HEK293 (cell line): ENCODE measurements at regions not wholly inside any gene's neighbourhood (a gene's known extent, or its start where the extent isn't known, plus 50 kb on each side); places are given as distances from the start of the nearest gene placed in this dataset.

Source experiments
- CTCF ChIA-PET: fragments of 350-600 bp; formaldehyde crosslinking; extraction: SDS; loops from one replicate; lab custom pipeline; 2021; ENCODE audit warnings: antibody characterized with exemption; lab: Yijun Ruan, JAX
- POLR2A ChIA-PET: fragments of 300-600 bp; formaldehyde crosslinking; extraction: SDS; loops from one replicate; lab custom pipeline; 2020; ENCODE audit warnings: antibody characterized with exemption, inconsistent platforms; lab: Yijun Ruan, JAX
- H3K27ac ChIP-seq: fragments of 200-500 bp; sonication (Bioruptor generic); 2 replicates; pipeline ENCODE4 v1.5.1; 2014; ENCODE audit warnings: low read depth, low read length, control low read depth, inconsistent platforms; ENCODE audit errors: extremely low read depth
- H3K36me3 ChIP-seq, 2 experiments: fragments of 200-500 bp in 1 of 2; sonication (Bioruptor generic) in 1 of 2; 1 replicate in 1 of 2; 2 replicates in 1 of 2; pipeline ENCODE4 v1.5.1; 2014 to 2017; ENCODE audit warnings: inconsistent platforms in 2 of 2, low read length in 2 of 2; ENCODE audit not compliant: control insufficient read depth in 2 of 2, insufficient read depth in 1 of 2
- H3K4me1 ChIP-seq: fragments of 200-500 bp; sonication (Bioruptor generic); 2 replicates; pipeline ENCODE4 v1.5.1; 2014; ENCODE audit warnings: mild to moderate bottlenecking, low read length, inconsistent platforms; ENCODE audit not compliant: control insufficient read depth, insufficient read depth
- H3K4me3 ChIP-seq: 2 replicates; pipeline ENCODE4 v1.5.1; 2011; ENCODE audit warnings: low read depth, mild to moderate bottlenecking, control low read depth, low read length, moderate library complexity
- H3K9me3 ChIP-seq: fragments of 200-500 bp; sonication (Bioruptor generic); 2 replicates; pipeline ENCODE4 v1.5.1; 2014; ENCODE audit warnings: low read depth, low read length, inconsistent platforms; ENCODE audit not compliant: control insufficient read depth, insufficient read depth
- BCL11B ChIP-seq: fragments of 450-650 bp; formaldehyde crosslinking; IDR thresholded peaks from 2 replicates; pipeline ENCODE4 v1.5.1; 2016; ENCODE audit warnings: low read depth, missing biosample characterization, missing genetic modification characterization
- BCL6B ChIP-seq: fragments of 450-650 bp; formaldehyde crosslinking; IDR thresholded peaks from 2 replicates; pipeline ENCODE4 v1.5.1; 2017; ENCODE audit warnings: missing biosample characterization, missing genetic modification characterization
- GLIS1 ChIP-seq: fragments of 450-650 bp; formaldehyde crosslinking; IDR thresholded peaks from 2 replicates; pipeline ENCODE4 v1.5.1; 2016; ENCODE audit warnings: missing biosample characterization, missing genetic modification characterization
- HIC1 ChIP-seq: fragments of 450-650 bp; formaldehyde crosslinking; IDR thresholded peaks from 2 replicates; pipeline ENCODE4 v1.5.1; 2016; ENCODE audit warnings: missing biosample characterization, missing genetic modification characterization
- HOXC10 ChIP-seq: sonication (generic); formaldehyde crosslinking; IDR thresholded peaks from 2 replicates; pipeline ENCODE4 v1.8.1; 2023; ENCODE audit warnings: mild to moderate bottlenecking, missing genetic modification reagents
- KLF9 ChIP-seq: fragments of 450-650 bp; formaldehyde crosslinking; IDR thresholded peaks from 2 replicates; pipeline ENCODE4 v1.5.1; 2016; ENCODE audit warnings: missing biosample characterization, missing genetic modification characterization, low read depth
- MEIS1 ChIP-seq: sonication (generic); formaldehyde crosslinking; IDR thresholded peaks from 2 replicates; pipeline ENCODE4 v1.8.1; 2022; ENCODE audit warnings: missing genetic modification reagents, mild to moderate bottlenecking, borderline replicate concordance
- SETDB1 ChIP-seq: IDR thresholded peaks from one replicate; pipeline ENCODE4 v1.6.1; 2017; ENCODE audit warnings: mild to moderate bottlenecking, low read length, moderate library complexity, mixed read lengths; ENCODE audit not compliant: insufficient read length
- YY1 ChIP-seq: fragments of 450-650 bp; formaldehyde crosslinking; IDR thresholded peaks from 2 replicates; pipeline ENCODE4 v1.5.1; 2018; ENCODE audit warnings: missing biosample characterization, missing genetic modification characterization
- ZBTB10 ChIP-seq: fragments of 450-650 bp; formaldehyde crosslinking; IDR thresholded peaks from 2 replicates; pipeline ENCODE4 v1.5.1; 2016; ENCODE audit warnings: missing biosample characterization, missing genetic modification characterization
- ZNF112 ChIP-seq: fragments of 450-650 bp; formaldehyde crosslinking; IDR thresholded peaks from 2 replicates; pipeline ENCODE4 v1.5.0; 2017; ENCODE audit warnings: missing biosample characterization, missing genetic modification characterization
- ZNF121 ChIP-seq: fragments of 450-650 bp; formaldehyde crosslinking; IDR thresholded peaks from 2 replicates; pipeline ENCODE4 v1.5.1; 2016; ENCODE audit warnings: missing biosample characterization, missing genetic modification characterization
- ZNF175 ChIP-seq: fragments of 450-650 bp; formaldehyde crosslinking; IDR thresholded peaks from 2 replicates; pipeline ENCODE4 v1.5.1; 2016; ENCODE audit warnings: missing biosample characterization, missing genetic modification characterization
- ZNF223 ChIP-seq: fragments of 450-650 bp; formaldehyde crosslinking; IDR thresholded peaks from 2 replicates; pipeline ENCODE4 v1.5.1; 2016; ENCODE audit warnings: missing biosample characterization, missing genetic modification characterization
- ZNF248 ChIP-seq: fragments of 450-650 bp; formaldehyde crosslinking; IDR thresholded peaks from 2 replicates; pipeline ENCODE4 v1.5.1; 2017; ENCODE audit warnings: missing biosample characterization, missing genetic modification characterization
- ZNF26 ChIP-seq: fragments of 450-650 bp; formaldehyde crosslinking; IDR thresholded peaks from 2 replicates; pipeline ENCODE4 v1.5.1; 2016; ENCODE audit warnings: missing biosample characterization, missing genetic modification characterization
- ZNF302 ChIP-seq: fragments of 450-650 bp; formaldehyde crosslinking; IDR thresholded peaks from 2 replicates; pipeline ENCODE4 v1.5.1; 2016; ENCODE audit warnings: missing biosample characterization, missing genetic modification characterization, low read depth
- ZNF311 ChIP-seq: fragments of 450-650 bp; formaldehyde crosslinking; IDR thresholded peaks from 2 replicates; pipeline ENCODE4 v1.5.1; 2017; ENCODE audit warnings: missing biosample characterization, missing genetic modification characterization, borderline replicate concordance
- ZNF350 ChIP-seq: fragments of 450-650 bp; formaldehyde crosslinking; IDR thresholded peaks from 2 replicates; pipeline ENCODE4 v1.5.0; 2017; ENCODE audit warnings: missing biosample characterization, mild to moderate bottlenecking, missing genetic modification characterization
- ZNF426 ChIP-seq: fragments of 450-650 bp; formaldehyde crosslinking; IDR thresholded peaks from 2 replicates; pipeline ENCODE4 v1.5.1; 2017; ENCODE audit warnings: missing biosample characterization, missing genetic modification characterization, mild to moderate bottlenecking, inconsistent platforms, moderate library complexity
- ZNF571 ChIP-seq: fragments of 450-650 bp; formaldehyde crosslinking; IDR thresholded peaks from 2 replicates; pipeline ENCODE4 v1.5.0; 2017; ENCODE audit warnings: missing biosample characterization, missing genetic modification characterization
- ZNF580 ChIP-seq: fragments of 450-650 bp; formaldehyde crosslinking; IDR thresholded peaks from 2 replicates; pipeline ENCODE4 v1.5.1; 2016; ENCODE audit warnings: missing biosample characterization, missing genetic modification characterization
- ZNF623 ChIP-seq: fragments of 450-650 bp; formaldehyde crosslinking; IDR thresholded peaks from 2 replicates; pipeline ENCODE4 v1.5.1; 2016; ENCODE audit warnings: missing biosample characterization, missing genetic modification characterization
- ZNF639 ChIP-seq: fragments of 450-650 bp; formaldehyde crosslinking; IDR thresholded peaks from 2 replicates; pipeline ENCODE4 v1.5.1; 2016; ENCODE audit warnings: missing biosample characterization, missing genetic modification characterization
- ZSCAN23 ChIP-seq: fragments of 450-650 bp; formaldehyde crosslinking; IDR thresholded peaks from 2 replicates; pipeline ENCODE4 v1.5.1; 2016; ENCODE audit warnings: missing biosample characterization, missing genetic modification characterization

GRCh38 chr5:167843881-167844572 is 447.4 kb upstream of the WWC1 start:
- no peaks in the 10 kb centered on the region for H3K36me3 ChIP-seq
- TF ChIP-seq BCL6B (tag by site-specific recombination), result no peak
- TF ChIP-seq MEIS1 (CRISPR knock-in tag), result no peak
- TF ChIP-seq ZNF121 (tag by site-specific recombination), result no peak
- no peak for TF ChIP-seq GLIS1 (tag by site-specific recombination)
- no peak for TF ChIP-seq HOXC10 (CRISPR knock-in tag)
- no peak for TF ChIP-seq ZNF223 (tag by site-specific recombination)
- no peak for TF ChIP-seq SETDB1
- no peak for TF ChIP-seq YY1 (tag by site-specific recombination)
- TF ChIP-seq ZNF580, result no peak
- TF ChIP-seq ZSCAN23 (tag by site-specific recombination), result no peak
- TF ChIP-seq ZNF350 (tag by site-specific recombination), result no peak
- TF ChIP-seq ZNF571 (tag by site-specific recombination), result no peak
- TF ChIP-seq, all 188 proteins: peak for 0
- ChIA-PET POLR2A (no interaction called here), CTCF (interaction anchor here (0.6 to 1.0 kb wide), 2 partner anchors 121 to 266 kb away, joined by 3 to 5 read pairs; no protein-coding TSS in a partner anchor)
- Histone ChIP-seq H3K4me1 (no peaks in the 10 kb centered on the region), H3K27ac (no peak overlapping the region), H3K9me3 (no peaks in the 10 kb centered on the region), H3K4me3 (no peak overlapping the region)

GRCh38 chr5:167845952-167846351 is 445.5 kb upstream of the WWC1 start:
- TF ChIP-seq BCL11B (tag by site-specific recombination), result no peak
- no peak for TF ChIP-seq ZNF623 (tag by site-specific recombination)
- TF ChIP-seq ZNF175 (tag by site-specific recombination), result no peak
- TF ChIP-seq ZNF302 (tag by site-specific recombination), result no peak
- TF ChIP-seq ZNF26, result no peak
- TF ChIP-seq ZNF571 (tag by site-specific recombination), result no peak
- no peak for TF ChIP-seq ZNF639
- TF ChIP-seq HIC1 (tag by site-specific recombination), result no peak
- no peak for TF ChIP-seq ZSCAN23 (tag by site-specific recombination)
- TF ChIP-seq ZNF426 (tag by site-specific recombination), result no peak
- no peak for TF ChIP-seq KLF9 (tag by site-specific recombination)
- no peak for TF ChIP-seq ZNF223 (tag by site-specific recombination)
- TF ChIP-seq ZBTB10, result no peak
- TF ChIP-seq ZNF311 (tag by site-specific recombination), result no peak
- TF ChIP-seq ZNF248 (tag by site-specific recombination), result no peak
- no peak for TF ChIP-seq ZNF112 (tag by site-specific recombination)
- TF ChIP-seq, all 188 proteins: peak for 0
- no peak overlapping the region for H3K4me3 ChIP-seq
- H3K4me1 ChIP-seq, result no peaks in the 10 kb centered on the region
- POLR2A ChIA-PET, result no interaction called here
- CTCF ChIA-PET, result no interaction called here
- H3K9me3 ChIP-seq, result no peaks in the 10 kb centered on the region
- no peak overlapping the region for H3K27ac ChIP-seq
- no peaks in the 10 kb centered on the region for H3K36me3 ChIP-seq
